ENCODE measurements at regions not wholly inside any gene's neighbourhood (a gene's known extent, or its start where the extent isn't known, plus 50 kb on each side); places are given as distances from the start of the nearest gene placed in this dataset.

GRCh38 chr11:29217901-29218300, 798.9 kb downstream of the KCNA4 start (continued):
- TF ChIP-seq POLR2A (IDR thresholded peaks at IDR 0.05; ENCODE audit: borderline replicate concordance, extremely low read depth, insufficient read depth, insufficient read length) (no peak), EGR1 (IDR thresholded peaks at IDR 0.05; ENCODE audit: low read depth) (no peak), ZFX (IDR thresholded peaks at IDR 0.05) (no peak)

- ATAC-seq = no peak
- DNase-seq (ENCODE audit: low read depth, low spot score) = no peak
- no peak overlapping the region for H3K27ac ChIP-seq (ENCODE audit: low read depth, low read length)
- no peak overlapping the region for H3K4me2 ChIP-seq (ENCODE audit: low read length)
- H3K36me3 ChIP-seq (ENCODE audit: control insufficient read depth in 1 of 2, insufficient read depth in 2 of 2, low read length in 2 of 2) = no peaks in the 10 kb centered on the region
- no peaks in the 10 kb centered on the region for H3K9me2 ChIP-seq (ENCODE audit: insufficient read depth)
- no peak overlapping the region for H3K4me3 ChIP-seq (replicated peaks in 1 of 2; ENCODE audit: low read depth in 1 of 2, low read length in 2 of 2)
- no peak overlapping the region for H3K9ac ChIP-seq (ENCODE audit: low read length)
- RAD21 ChIA-PET (ENCODE audit: low non-redundant PET in 1 of 2, low total read pairs in 2 of 2, uncharacterized antibody in 2 of 2, unreplicated experiment in 2 of 2) = no interaction called here
- no peaks in the 10 kb centered on the region for H3K27me3 ChIP-seq (ENCODE audit: insufficient read depth, low read length)
- CTCF ChIA-PET = no interaction called here
- no peaks in the 10 kb centered on the region for H3K79me2 ChIP-seq (ENCODE audit: insufficient read depth, low read length)
- no peak for TF ChIP-seq MAX (IDR thresholded peaks at IDR 0.05)
- no peak for TF ChIP-seq TCF7L2 (IDR thresholded peaks at IDR 0.05; ENCODE audit: borderline replicate concordance, extremely low read depth, insufficient read depth, insufficient read length)
- TF ChIP-seq CBX3 (IDR thresholded peaks at IDR 0.05; ENCODE audit: low read depth) = no peak
- TF ChIP-seq ZFX (IDR thresholded peaks at IDR 0.05) = no peak
- no peak for TF ChIP-seq POLR2AphosphoS5 (IDR thresholded peaks at IDR 0.05; ENCODE audit: low read depth, low read length)
- TF ChIP-seq ATF3 (IDR thresholded peaks at IDR 0.05) = no peak
- TF ChIP-seq ELF1 (IDR thresholded peaks at IDR 0.05; ENCODE audit: borderline replicate concordance, low read depth) = no peak
- no peak for TF ChIP-seq REST (IDR thresholded peaks at IDR 0.05; ENCODE audit: low read depth)
- BruUV-seq (replicated peaks) = no TSS peak
- H3K9me3 ChIP-seq (ENCODE audit: control insufficient read depth in 1 of 2, insufficient read depth in 1 of 2, low read depth in 1 of 2, low read length in 2 of 2) = no peaks in the 10 kb centered on the region
- intact Hi-C loops (cut with micrococcal nuclease) = no loop called here
- no peak overlapping the region for H2AFZ ChIP-seq (ENCODE audit: low read depth, low read length, poor library complexity, severe bottlenecking)
- H4K20me1 ChIP-seq (ENCODE audit: insufficient read depth) = no peaks in the 10 kb centered on the region
- POLR2A ChIA-PET = no interaction called here
- no peaks in the 10 kb centered on the region for H3K4me1 ChIP-seq (ENCODE audit: control insufficient read depth in 1 of 2, insufficient read depth in 2 of 2, low read length in 2 of 2)
These were observed 802.0 kb downstream of the KCNA4 start for GRCh38 chr11:29214833-29215232.
